ENCODE measurements at regions not wholly inside any gene's neighbourhood (a gene's known extent, or its start where the extent isn't known, plus 50 kb on each side); places are given as distances from the start of the nearest gene placed in this dataset.
A peak's percentile ranks its signal among the peaks of the same experiment; 100 is the strongest.

- Mint-ChIP-seq H3K36me3 (ENCODE audit: unreplicated experiment) (peaks cover 4% of the 10 kb centered on the region), H3K27ac (ENCODE audit: unreplicated experiment) (no peak overlapping the region), H3K9me3 (ENCODE audit: unreplicated experiment) (no peaks in the 10 kb centered on the region), H3K4me1 (ENCODE audit: low read depth, unreplicated experiment) (no peaks in the 10 kb centered on the region), H3K4me3 (ENCODE audit: unreplicated experiment) (no peak overlapping the region), H3K27me3 (ENCODE audit: unreplicated experiment) (no peaks in the 10 kb centered on the region)
- TF ChIP-seq, protein P1, sequence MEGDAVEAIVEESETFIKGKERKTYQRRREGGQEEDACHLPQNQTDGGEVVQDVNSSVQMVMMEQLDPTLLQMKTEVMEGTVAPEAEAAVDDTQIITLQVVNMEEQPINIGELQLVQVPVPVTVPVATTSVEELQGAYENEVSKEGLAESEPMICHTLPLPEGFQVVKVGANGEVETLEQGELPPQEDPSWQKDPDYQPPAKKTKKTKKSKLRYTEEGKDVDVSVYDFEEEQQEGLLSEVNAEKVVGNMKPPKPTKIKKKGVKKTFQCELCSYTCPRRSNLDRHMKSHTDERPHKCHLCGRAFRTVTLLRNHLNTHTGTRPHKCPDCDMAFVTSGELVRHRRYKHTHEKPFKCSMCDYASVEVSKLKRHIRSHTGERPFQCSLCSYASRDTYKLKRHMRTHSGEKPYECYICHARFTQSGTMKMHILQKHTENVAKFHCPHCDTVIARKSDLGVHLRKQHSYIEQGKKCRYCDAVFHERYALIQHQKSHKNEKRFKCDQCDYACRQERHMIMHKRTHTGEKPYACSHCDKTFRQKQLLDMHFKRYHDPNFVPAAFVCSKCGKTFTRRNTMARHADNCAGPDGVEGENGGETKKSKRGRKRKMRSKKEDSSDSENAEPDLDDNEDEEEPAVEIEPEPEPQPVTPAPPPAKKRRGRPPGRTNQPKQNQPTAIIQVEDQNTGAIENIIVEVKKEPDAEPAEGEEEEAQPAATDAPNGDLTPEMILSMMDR (IDR thresholded peaks at IDR 0.05; ENCODE audit: partially characterized antibody, unreplicated experiment), result no peak
- no peak for DNase-seq
These were observed 274.9 kb downstream of the NUF2 start for GRCh38 chr1:163596541-163597258.

DNA sequence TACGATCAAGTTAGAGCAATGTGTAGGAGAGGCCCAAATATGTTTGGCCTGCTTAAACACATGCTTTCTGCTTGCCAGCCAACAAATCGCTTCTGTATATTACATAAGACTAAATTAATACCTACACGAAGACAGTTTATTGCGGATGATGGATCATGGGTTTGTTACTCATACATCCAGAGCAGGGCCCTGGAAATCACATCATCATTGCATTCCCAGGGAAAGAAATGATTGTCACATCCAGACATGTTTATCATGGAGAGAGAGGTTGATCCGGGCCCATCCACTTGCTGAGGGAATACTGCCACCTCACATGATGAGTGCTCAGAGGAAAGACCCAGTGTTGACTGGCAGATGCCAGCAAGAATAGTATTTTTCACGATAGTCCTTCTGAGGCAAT, 282.6 kb downstream of the NUF2 start:
- TF ChIP-seq, protein P1 (IDR thresholded peaks at IDR 0.05; ENCODE audit: partially characterized antibody, unreplicated experiment), result no peak
- Mint-ChIP-seq H3K27ac (ENCODE audit: unreplicated experiment) (no peak overlapping the region), H3K27me3 (ENCODE audit: unreplicated experiment) (no peaks in the 10 kb centered on the region), H3K9me3 (ENCODE audit: unreplicated experiment) (no peaks in the 10 kb centered on the region), H3K4me3 (ENCODE audit: unreplicated experiment) (no peak overlapping the region), H3K36me3 (ENCODE audit: unreplicated experiment) (peaks cover 4% of the 10 kb centered on the region), H3K4me1 (ENCODE audit: low read depth, unreplicated experiment) (peaks cover 2% of the 10 kb centered on the region)
- DNase-seq, result no peak

GRCh38 chr1:163604896-163605295, 283.1 kb downstream of the NUF2 start:
- Mint-ChIP-seq H3K4me1 (ENCODE audit: low read depth, unreplicated experiment) (peaks cover 8% of the 10 kb centered on the region), H3K27me3 (ENCODE audit: unreplicated experiment) (peaks cover 4% of the 10 kb centered on the region), H3K4me3 (ENCODE audit: unreplicated experiment) (no peak overlapping the region), H3K9me3 (ENCODE audit: unreplicated experiment) (no peaks in the 10 kb centered on the region), H3K27ac (ENCODE audit: unreplicated experiment) (no peak overlapping the region), H3K36me3 (ENCODE audit: unreplicated experiment) (peaks cover 1% of the 10 kb centered on the region)
- TF ChIP-seq, protein P1 (IDR thresholded peaks at IDR 0.05; ENCODE audit: partially characterized antibody, unreplicated experiment), result no peak
- no peak for DNase-seq

DNA sequence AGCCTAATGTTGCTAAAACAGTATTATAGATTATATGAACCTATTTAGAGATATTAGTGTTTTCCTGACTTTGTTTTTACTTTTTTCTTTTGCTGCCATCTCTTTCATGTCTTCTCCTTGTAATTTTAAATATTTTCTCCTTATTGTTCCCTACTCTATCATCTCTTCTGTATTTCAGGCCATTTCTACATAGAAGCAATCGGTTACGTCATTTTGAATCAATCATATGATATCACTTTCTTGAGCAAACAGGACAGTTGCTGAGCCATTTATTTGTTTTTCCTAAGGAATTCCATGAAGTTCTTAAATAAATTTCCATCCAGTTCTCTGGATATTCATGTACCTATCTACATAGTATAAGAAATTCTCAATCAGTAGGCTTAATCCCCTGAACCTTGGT, 287.2 kb downstream of the NUF2 start:
- Mint-ChIP-seq H3K4me1 (ENCODE audit: low read depth, unreplicated experiment) (peaks cover 30% of the 10 kb centered on the region), H3K36me3 (ENCODE audit: unreplicated experiment) (no peaks in the 10 kb centered on the region)

DNA sequence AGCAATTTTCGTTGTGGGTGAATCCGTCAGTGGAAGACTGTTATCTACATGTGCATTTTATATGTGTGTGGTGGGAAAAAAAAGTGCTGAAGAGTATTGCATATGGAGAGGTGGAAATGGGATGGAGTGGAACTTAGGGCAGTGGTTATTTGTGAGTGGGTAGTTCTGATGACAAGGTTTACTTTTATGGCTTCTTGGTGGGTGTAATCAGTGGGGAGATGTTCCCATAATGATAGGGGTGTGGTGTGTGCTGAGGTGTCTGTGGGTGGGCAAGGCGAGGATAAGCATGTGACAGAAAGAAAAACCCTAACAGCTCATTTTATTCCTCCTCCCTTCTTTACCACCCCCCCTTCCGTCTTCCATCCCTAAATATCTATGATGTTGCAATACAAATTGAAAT, 288.1 kb downstream of the NUF2 start:
- peak overlapping the region; percentile 1 for H3K4me3 Mint-ChIP-seq (ENCODE audit: unreplicated experiment)
- H3K27ac Mint-ChIP-seq (ENCODE audit: unreplicated experiment), result peak overlapping the region; percentile 76
- H3K27me3 Mint-ChIP-seq (ENCODE audit: unreplicated experiment), result peaks cover 6% of the 10 kb centered on the region
- H3K36me3 Mint-ChIP-seq (ENCODE audit: unreplicated experiment), result no peaks in the 10 kb centered on the region
- no peak for DNase-seq
- TF ChIP-seq, protein P1 (IDR thresholded peaks at IDR 0.05; ENCODE audit: partially characterized antibody, unreplicated experiment), result no peak
- H3K9me3 Mint-ChIP-seq (ENCODE audit: unreplicated experiment), result peaks cover 2% of the 10 kb centered on the region
- peaks cover 32% of the 10 kb centered on the region for H3K4me1 Mint-ChIP-seq (ENCODE audit: low read depth, unreplicated experiment)

More for the DNA sequence above, 287.2 kb downstream of the NUF2 start:
- Mint-ChIP-seq H3K27me3 (ENCODE audit: unreplicated experiment) (peaks cover 6% of the 10 kb centered on the region), H3K4me3 (ENCODE audit: unreplicated experiment) (no peak overlapping the region), H3K9me3 (ENCODE audit: unreplicated experiment) (peaks cover 2% of the 10 kb centered on the region), H3K27ac (ENCODE audit: unreplicated experiment) (no peak overlapping the region)
- DNase-seq, result no peak
- TF ChIP-seq, protein P1 (IDR thresholded peaks at IDR 0.05; ENCODE audit: partially characterized antibody, unreplicated experiment), result no peak
